Astrocyte of the cerebellum (primary cell): ENCODE measurements at regions not wholly inside any gene's neighbourhood (a gene's known extent, or its start where the extent isn't known, plus 50 kb on each side); places are given as distances from the start of the nearest gene placed in this dataset.

Experiments used
- DNase-seq: peaks from one replicate; pipeline ENCODE4 v3.0.0-alpha.2; 2011; ENCODE audit warnings: low read depth
- H3K4me3 ChIP-seq: 2 replicates; pipeline ENCODE4 v1.5.1; 2011; ENCODE audit warnings: mild to moderate bottlenecking, low read depth, low read length, moderate library complexity
- in situ Hi-C: cut with HindIII; loops from 2 replicates; pipeline ENCODE4 v1.10.0; 2017; ENCODE audit warnings: low sequenced_read_pairs
- TF ChIP-seq, protein P1 (sequence below): IDR thresholded peaks from 2 replicates; pipeline ENCODE4 v1.5.1; 2012; ENCODE audit warnings: low read length, low read depth, moderate library complexity, mild to moderate bottlenecking; ENCODE audit errors: missing control alignments

DNA sequence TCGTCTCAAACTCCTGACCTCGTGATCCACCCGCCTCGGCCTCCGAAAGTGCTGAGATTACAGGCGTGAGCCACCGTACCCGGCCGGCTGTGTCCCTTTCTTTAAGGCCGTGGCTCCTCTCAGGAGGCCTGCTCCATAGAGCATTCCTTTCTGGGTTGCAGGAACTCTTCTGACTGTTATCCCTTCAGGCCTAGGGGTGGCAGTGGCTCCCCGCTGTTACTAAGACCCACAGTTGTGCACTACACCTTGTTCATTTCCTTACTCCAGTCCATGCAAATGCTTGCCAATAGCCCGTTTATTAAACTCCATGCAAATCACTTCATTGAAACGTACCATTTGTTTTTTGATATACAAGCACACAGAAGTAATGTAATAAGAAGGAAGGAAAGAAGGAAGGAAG, 234.7 kb downstream of the BCAT1 start:
- in situ Hi-C loops: no loop called here
- TF ChIP-seq, protein P1, sequence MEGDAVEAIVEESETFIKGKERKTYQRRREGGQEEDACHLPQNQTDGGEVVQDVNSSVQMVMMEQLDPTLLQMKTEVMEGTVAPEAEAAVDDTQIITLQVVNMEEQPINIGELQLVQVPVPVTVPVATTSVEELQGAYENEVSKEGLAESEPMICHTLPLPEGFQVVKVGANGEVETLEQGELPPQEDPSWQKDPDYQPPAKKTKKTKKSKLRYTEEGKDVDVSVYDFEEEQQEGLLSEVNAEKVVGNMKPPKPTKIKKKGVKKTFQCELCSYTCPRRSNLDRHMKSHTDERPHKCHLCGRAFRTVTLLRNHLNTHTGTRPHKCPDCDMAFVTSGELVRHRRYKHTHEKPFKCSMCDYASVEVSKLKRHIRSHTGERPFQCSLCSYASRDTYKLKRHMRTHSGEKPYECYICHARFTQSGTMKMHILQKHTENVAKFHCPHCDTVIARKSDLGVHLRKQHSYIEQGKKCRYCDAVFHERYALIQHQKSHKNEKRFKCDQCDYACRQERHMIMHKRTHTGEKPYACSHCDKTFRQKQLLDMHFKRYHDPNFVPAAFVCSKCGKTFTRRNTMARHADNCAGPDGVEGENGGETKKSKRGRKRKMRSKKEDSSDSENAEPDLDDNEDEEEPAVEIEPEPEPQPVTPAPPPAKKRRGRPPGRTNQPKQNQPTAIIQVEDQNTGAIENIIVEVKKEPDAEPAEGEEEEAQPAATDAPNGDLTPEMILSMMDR: no peak
- no peak overlapping the region for H3K4me3 ChIP-seq
- no peak for DNase-seq

DNA sequence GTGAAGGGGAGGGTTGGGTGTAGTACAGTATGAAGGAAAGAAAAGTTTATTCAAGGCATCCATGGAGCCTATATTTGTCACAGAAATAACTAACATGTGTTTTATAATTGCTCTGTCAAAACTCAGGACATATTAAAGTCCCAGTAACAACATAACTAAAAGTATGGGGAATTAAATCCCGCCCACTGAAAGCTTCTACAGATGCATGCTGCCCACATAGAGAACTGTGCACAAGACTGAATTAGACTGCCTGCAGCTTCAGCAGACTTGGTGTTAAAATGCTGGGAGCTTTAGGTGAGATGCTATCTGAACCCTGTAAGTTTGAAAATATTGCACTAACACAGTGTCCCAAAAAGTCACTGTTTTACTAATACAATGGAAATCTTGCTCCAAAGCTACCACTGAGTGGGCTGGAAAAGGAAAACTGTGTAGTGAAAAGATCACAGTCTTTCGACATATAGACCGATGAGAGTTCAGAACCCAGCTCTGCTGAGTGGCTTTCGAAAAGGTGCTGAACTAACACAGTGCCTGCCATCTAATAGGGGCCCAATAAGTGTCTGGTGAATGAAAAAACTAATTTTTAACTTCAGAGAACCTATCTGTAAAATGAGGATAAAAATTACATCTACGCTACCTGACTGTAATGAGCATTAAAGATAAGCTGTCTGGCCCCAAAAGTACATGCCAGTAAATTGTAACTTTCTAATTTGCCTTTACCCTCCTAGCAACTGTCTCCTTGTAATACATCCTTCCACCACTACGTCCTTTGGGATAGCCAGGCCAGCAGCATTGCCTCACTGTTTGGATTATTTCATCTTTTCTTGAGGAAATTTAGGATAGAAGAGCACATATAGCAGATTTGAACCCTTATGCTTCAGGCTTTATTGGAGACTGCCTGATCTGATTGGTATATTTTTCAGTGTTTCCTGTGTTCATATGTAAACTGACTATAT, 237.6 kb downstream of the BCAT1 start:
- in situ Hi-C loops: no loop called here
- H3K4me3 ChIP-seq: no peak overlapping the region
- TF ChIP-seq, protein P1: no peak
- no peak for DNase-seq

GRCh38 chr12:24709216-24709615, 239.7 kb downstream of the BCAT1 start:
- no peak overlapping the region for H3K4me3 ChIP-seq
- in situ Hi-C loops: no loop called here
- no peak for DNase-seq
- TF ChIP-seq, protein P1: no peak

GRCh38 chr12:24708718-24709117, 240.2 kb downstream of the BCAT1 start:
- in situ Hi-C loops: no loop called here
- DNase-seq: no peak
- TF ChIP-seq, protein P1: no peak
- no peak overlapping the region for H3K4me3 ChIP-seq

- no peak for DNase-seq
- TF ChIP-seq, protein P1: no peak
Observed at GRCh38 chr12:24708043-24708442, 240.9 kb downstream of the BCAT1 start.

DNA sequence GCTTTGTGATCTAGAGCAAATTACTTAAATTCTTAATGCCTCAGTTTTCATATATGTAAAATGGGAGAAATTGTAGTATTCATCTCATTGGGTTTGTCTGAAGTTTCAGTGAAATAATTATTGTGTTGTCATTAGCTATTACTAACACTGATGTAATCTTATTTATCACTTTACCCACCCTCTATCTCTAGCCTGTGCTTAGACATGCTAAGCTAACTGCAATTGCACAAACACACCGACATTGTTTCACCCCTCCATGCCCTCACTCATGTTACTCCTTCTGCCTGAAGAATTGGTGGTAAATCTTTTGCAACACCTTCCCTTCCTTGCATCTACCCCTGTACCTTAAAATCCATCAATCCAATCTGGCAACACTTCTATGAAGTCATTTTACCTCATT, 241.6 kb downstream of the BCAT1 start:
- DNase-seq: no peak
- TF ChIP-seq, protein P1: no peak
- in situ Hi-C loops: no loop called here
- no peak overlapping the region for H3K4me3 ChIP-seq

More at GRCh38 chr12:24708043-24708442, 240.9 kb downstream of the BCAT1 start:
- no peak overlapping the region for H3K4me3 ChIP-seq
- in situ Hi-C loops: no loop called here
